K562 (cell line): ENCODE measurements at regions not wholly inside any gene's neighbourhood (a gene's known extent, or its start where the extent isn't known, plus 50 kb on each side); places are given as distances from the start of the nearest gene placed in this dataset.

ENCODE experiments used
- ATAC-seq: fragments of 200-7000 bp; cut with Tn5 transposase; 3 replicates; pipeline ENCODE4 v1.9.1; 2020; ENCODE audit warnings: moderate library complexity
- BruUV-seq: library from RNA; stranded (reverse); fragments of 400-500 nt; replicated peaks from 2 replicates; lab custom pipeline; 2021; lab: Mats Ljungman, UMichigan
- CTCF ChIA-PET: fragments of 300-600 bp; formaldehyde crosslinking; extraction: SDS; loops from one replicate; lab custom pipeline; 2021; ENCODE audit warnings: low intra/inter-chr PET ratio; lab: Yijun Ruan, JAX
- POLR2A ChIA-PET: fragments of 300-600, 350-650 bp; sonication (Branson Sonifier 250); formaldehyde crosslinking; extraction: SDS; loops from one replicate; lab custom pipeline; 2021; ENCODE audit warnings: antibody characterized with exemption, inconsistent platforms; lab: Yijun Ruan, JAX
- DNase-seq, 4 experiments: peaks; one replicate each; pipeline versions ENCODE4 v3.0.0 to v3.0.0-alpha.2; 2011 to 2018; ENCODE audit warnings: low spot score in 3 of 4, mixed read lengths in 3 of 4; ENCODE audit errors: extremely low read depth in 1 of 4
- FAIRE-seq: peaks from 2 replicates; lab custom pipeline; 2011; peaks lifted over from hg19 to GRCh38; lab: Jason Lieb, UNC
- H2AFZ ChIP-seq: 2 replicates; pipeline ENCODE4 v1.6.0; 2011; ENCODE audit warnings: low read depth, low read length, control low read depth, inconsistent platforms
- H3K27ac ChIP-seq: fragments of 200-600 bp; 3 replicates; pipeline ENCODE4 v1.8.0; 2011; ENCODE audit warnings: low read depth, mild to moderate bottlenecking, control low read depth, inconsistent platforms, low read length, moderate library complexity, mixed read lengths; ENCODE audit errors: extremely low read depth
- H3K27me3 ChIP-seq, 2 experiments: fragments of 300-600 bp in 1 of 2; 2 replicates in 1 of 2; 3 replicates in 1 of 2; pipeline versions ENCODE4 v1.6.0 to v1.8.0; 2011; ENCODE audit warnings: inconsistent platforms in 2 of 2, low read length in 2 of 2, mild to moderate bottlenecking in 1 of 2, mixed read lengths in 1 of 2, moderate library complexity in 1 of 2; ENCODE audit not compliant: control insufficient read depth in 2 of 2, insufficient read depth in 2 of 2
- H3K36me3 ChIP-seq: fragments of 300-600 bp; 3 replicates; pipeline ENCODE4 v1.8.0; 2011; ENCODE audit warnings: mild to moderate bottlenecking, low read length, inconsistent platforms; ENCODE audit not compliant: control insufficient read depth, insufficient read depth
- H3K4me1 ChIP-seq, 2 experiments: fragments of 200-600 bp in 1 of 2; replicated peaks in 1 of 2; 2 replicates in 1 of 2; 3 replicates in 1 of 2; pipeline versions ENCODE4 v1.5.1 to v1.8.0; 2011; ENCODE audit warnings: inconsistent platforms in 2 of 2, low read length in 2 of 2, mild to moderate bottlenecking in 1 of 2, mixed read lengths in 1 of 2, moderate library complexity in 1 of 2; ENCODE audit not compliant: control insufficient read depth in 2 of 2, insufficient read depth in 2 of 2
- H3K4me2 ChIP-seq: 2 replicates; pipeline ENCODE4 v1.6.1; 2011; ENCODE audit warnings: low read length, control low read depth, inconsistent platforms, mixed read lengths; ENCODE audit not compliant: insufficient read depth
- H3K4me3 ChIP-seq: fragments of 200-600 bp; sonication (generic), shearing (Covaris generic); 2 replicates; pipeline ENCODE4 v1.5.1; 2016; ENCODE audit warnings: control low read depth, inconsistent platforms
- H3K79me2 ChIP-seq: fragments of 200-600 bp; 3 replicates; pipeline ENCODE4 v1.8.0; 2011; ENCODE audit warnings: low read length, inconsistent platforms; ENCODE audit not compliant: control insufficient read depth, insufficient read depth
- H3K9ac ChIP-seq, 2 experiments: 2 replicates each; pipeline versions ENCODE4 v1.6.0 to v1.6.1; 2011; ENCODE audit warnings: low read depth in 2 of 2, low read length in 2 of 2, control low read depth in 1 of 2, inconsistent platforms in 1 of 2, mild to moderate bottlenecking in 1 of 2, mixed read lengths in 1 of 2; ENCODE audit not compliant: insufficient read depth in 1 of 2
- H3K9me1 ChIP-seq: one replicate; pipeline ENCODE4 v1.6.0; 2011; ENCODE audit warnings: inconsistent platforms, mild to moderate bottlenecking, low read length, moderate library complexity; ENCODE audit not compliant: control insufficient read depth, insufficient read depth
- H3K9me3 ChIP-seq: replicated peaks from 2 replicates; pipeline ENCODE4 v1.5.1; 2011; ENCODE audit warnings: low read depth, low read length, inconsistent platforms; ENCODE audit not compliant: control insufficient read depth, insufficient read depth
- H4K20me1 ChIP-seq: replicated peaks from 2 replicates; pipeline ENCODE4 v1.6.1; 2011; ENCODE audit warnings: low read length, inconsistent platforms, mixed read lengths; ENCODE audit not compliant: control insufficient read depth, insufficient read depth
- HNRNPL ChIP-seq: fragments of 200-400 bp; formaldehyde crosslinking; IDR thresholded peaks from 2 replicates; pipeline ENCODE4 v1.6.1; 2017; ENCODE audit warnings: low read depth, mild to moderate bottlenecking, low read length
- RNF2 ChIP-seq: sonication (generic); IDR thresholded peaks from 2 replicates; pipeline ENCODE4 v1.6.1; 2016
- SLC30A9 ChIP-seq: fragments of 250-450 bp; sonication (Bioruptor Pico); IDR thresholded peaks from 2 replicates; pipeline ENCODE4 v1.8.0; 2022; ENCODE audit warnings: mild to moderate bottlenecking, moderate library complexity
- TARDBP ChIP-seq: fragments of 450-650 bp; IDR thresholded peaks from 2 replicates; pipeline ENCODE4 v1.6.1; 2016
- ZNF217 ChIP-seq: sonication (generic); formaldehyde crosslinking; IDR thresholded peaks from 2 replicates; pipeline ENCODE4 v1.8.0; 2022; ENCODE audit warnings: mild to moderate bottlenecking, missing genetic modification reagents
- WGBS: fragments of 100-300 bp; shearing (Covaris generic); methylation state at CpG from one replicate; pipeline ENCODE4 v1.1.6; 2016; ENCODE audit warnings: low coverage, mixed read lengths; ENCODE audit not compliant: insufficient coverage; ENCODE audit errors: missing lambda C conversion rate; 5-methylcytosine and 5-hydroxymethylcytosine counted together
- in situ Hi-C: fragments of 300-500 bp; cut with MboI; formaldehyde crosslinking; loops from 4 replicates; pipeline ENCODE4 v1.15.0; 2018; ENCODE audit warnings: inconsistent platforms, mixed read lengths
- intact Hi-C: fragments of 100-400 bp; cut with micrococcal nuclease; formaldehyde crosslinking; loops from 2 replicates; pipeline ENCODE4 v1.14.2; 2022
- TF ChIP-seq, protein P1 (sequence below): fragments of 450-650 bp; IDR thresholded peaks from 2 replicates; pipeline ENCODE4 v1.6.1; 2016
- TF ChIP-seq, protein P2 (sequence below): fragments of 250-450 bp; sonication (Bioruptor Pico); IDR thresholded peaks from 2 replicates; pipeline ENCODE4 v1.4.0; 2020

DNA sequence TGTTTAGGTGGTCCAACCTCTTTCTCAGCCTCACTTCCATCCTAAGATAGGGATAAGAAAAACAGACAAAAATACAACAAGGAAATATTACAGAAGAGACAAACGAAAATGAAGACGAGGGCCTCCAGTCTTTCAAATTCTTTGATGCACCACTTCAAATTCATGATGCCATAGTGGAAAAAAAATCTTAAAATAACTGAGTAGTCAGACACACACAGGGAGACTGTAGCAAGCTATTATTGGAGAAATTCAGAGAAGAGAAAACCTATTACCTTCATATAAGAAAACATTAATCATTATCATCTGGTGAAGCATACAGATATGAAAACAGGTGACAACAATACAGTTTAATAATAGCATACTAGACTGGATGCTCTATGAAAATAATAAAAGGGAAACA lies 548.2 kb downstream of the KCTD12 start:
- Histone ChIP-seq H3K9me3 (no peaks in the 10 kb centered on the region), H3K4me2 (no peak overlapping the region), H3K27me3 (no peaks in the 10 kb centered on the region), H3K9me1 (no peaks in the 10 kb centered on the region), H3K9ac (no peak overlapping the region), H3K4me3 (no peak overlapping the region), H2AFZ (no peak overlapping the region), H3K27ac (no peak overlapping the region), H3K4me1 (no peaks in the 10 kb centered on the region), H4K20me1 (no peaks in the 10 kb centered on the region), H3K79me2 (no peaks in the 10 kb centered on the region), H3K36me3 (no peaks in the 10 kb centered on the region)
- TF ChIP-seq, protein P1, sequence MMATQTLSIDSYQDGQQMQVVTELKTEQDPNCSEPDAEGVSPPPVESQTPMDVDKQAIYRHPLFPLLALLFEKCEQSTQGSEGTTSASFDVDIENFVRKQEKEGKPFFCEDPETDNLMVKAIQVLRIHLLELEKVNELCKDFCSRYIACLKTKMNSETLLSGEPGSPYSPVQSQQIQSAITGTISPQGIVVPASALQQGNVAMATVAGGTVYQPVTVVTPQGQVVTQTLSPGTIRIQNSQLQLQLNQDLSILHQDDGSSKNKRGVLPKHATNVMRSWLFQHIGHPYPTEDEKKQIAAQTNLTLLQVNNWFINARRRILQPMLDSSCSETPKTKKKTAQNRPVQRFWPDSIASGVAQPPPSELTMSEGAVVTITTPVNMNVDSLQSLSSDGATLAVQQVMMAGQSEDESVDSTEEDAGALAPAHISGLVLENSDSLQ, result no peak
- TF ChIP-seq RNF2, result no peak
- intact Hi-C loops, result no loop called here
- no peak for DNase-seq
- ATAC-seq, result no peak
- FAIRE-seq, result no peak
- BruUV-seq, result no TSS peak
- POLR2A ChIA-PET, result no interaction called here
- 0% methylated on average over 2 of the region's 2 CpGs for WGBS
- in situ Hi-C loops, result no loop called here
- CTCF ChIA-PET, result no interaction called here

DNA sequence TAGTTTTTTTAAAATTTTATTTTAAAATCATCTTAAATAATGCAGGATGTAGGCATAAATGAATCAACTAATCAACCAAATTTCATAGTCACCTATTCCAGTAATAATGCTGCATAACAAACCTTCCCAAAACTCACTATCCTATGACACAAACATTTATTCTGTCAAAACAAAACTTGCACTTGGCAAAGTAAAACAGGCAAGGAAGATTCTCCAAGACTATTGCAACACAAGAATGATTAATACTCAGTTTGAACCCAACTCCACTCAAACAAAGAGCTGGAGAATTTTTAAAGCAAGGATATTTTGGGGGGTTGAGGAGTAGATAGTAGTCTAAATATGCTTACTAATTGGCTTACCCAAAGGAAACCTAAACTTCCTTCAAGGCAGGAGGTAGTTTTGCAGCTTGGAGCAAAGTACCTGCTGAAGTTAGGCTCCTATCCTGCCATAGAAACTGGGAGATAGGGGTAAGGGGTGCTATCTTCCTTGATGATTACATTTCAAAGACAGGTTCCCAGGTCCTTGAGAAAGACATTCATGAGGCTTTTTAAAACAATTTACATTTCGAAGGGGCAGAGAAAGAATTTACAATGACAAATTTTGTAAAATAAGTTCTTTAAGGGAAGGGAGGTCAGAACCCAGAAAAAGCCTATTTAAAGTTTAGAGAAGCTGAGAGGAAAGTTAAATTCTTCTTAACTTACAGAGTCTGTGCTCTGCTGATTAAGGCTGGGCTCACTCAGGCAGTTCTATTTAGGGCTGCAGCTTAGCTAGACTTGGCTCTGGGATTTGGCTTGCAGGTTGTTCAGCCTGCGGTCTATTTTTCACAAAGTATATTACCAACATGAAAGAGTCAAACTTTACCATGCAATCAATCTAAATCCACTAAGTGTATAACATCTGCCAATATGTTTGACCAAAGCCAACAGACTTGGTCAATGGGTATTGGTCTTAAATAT lies 549.0 kb downstream of the KCTD12 start:
- 0% methylated on average over 2 of the region's 2 CpGs for WGBS
- ChIA-PET CTCF (no interaction called here), POLR2A (no interaction called here)
- Histone ChIP-seq H3K27me3 (no peaks in the 10 kb centered on the region), H2AFZ (no peak overlapping the region), H3K9ac (no peak overlapping the region), H3K4me1 (no peaks in the 10 kb centered on the region), H4K20me1 (no peaks in the 10 kb centered on the region), H3K79me2 (no peaks in the 10 kb centered on the region), H3K27ac (no peak overlapping the region), H3K4me3 (no peak overlapping the region), H3K9me1 (no peaks in the 10 kb centered on the region), H3K36me3 (no peaks in the 10 kb centered on the region), H3K4me2 (no peak overlapping the region), H3K9me3 (no peaks in the 10 kb centered on the region)
- no peak for ATAC-seq
- BruUV-seq, result no TSS peak
- intact Hi-C loops, result no loop called here
- DNase-seq, result no peak
- in situ Hi-C loops, result no loop called here
- FAIRE-seq, result no peak
- TF ChIP-seq, protein P2, sequence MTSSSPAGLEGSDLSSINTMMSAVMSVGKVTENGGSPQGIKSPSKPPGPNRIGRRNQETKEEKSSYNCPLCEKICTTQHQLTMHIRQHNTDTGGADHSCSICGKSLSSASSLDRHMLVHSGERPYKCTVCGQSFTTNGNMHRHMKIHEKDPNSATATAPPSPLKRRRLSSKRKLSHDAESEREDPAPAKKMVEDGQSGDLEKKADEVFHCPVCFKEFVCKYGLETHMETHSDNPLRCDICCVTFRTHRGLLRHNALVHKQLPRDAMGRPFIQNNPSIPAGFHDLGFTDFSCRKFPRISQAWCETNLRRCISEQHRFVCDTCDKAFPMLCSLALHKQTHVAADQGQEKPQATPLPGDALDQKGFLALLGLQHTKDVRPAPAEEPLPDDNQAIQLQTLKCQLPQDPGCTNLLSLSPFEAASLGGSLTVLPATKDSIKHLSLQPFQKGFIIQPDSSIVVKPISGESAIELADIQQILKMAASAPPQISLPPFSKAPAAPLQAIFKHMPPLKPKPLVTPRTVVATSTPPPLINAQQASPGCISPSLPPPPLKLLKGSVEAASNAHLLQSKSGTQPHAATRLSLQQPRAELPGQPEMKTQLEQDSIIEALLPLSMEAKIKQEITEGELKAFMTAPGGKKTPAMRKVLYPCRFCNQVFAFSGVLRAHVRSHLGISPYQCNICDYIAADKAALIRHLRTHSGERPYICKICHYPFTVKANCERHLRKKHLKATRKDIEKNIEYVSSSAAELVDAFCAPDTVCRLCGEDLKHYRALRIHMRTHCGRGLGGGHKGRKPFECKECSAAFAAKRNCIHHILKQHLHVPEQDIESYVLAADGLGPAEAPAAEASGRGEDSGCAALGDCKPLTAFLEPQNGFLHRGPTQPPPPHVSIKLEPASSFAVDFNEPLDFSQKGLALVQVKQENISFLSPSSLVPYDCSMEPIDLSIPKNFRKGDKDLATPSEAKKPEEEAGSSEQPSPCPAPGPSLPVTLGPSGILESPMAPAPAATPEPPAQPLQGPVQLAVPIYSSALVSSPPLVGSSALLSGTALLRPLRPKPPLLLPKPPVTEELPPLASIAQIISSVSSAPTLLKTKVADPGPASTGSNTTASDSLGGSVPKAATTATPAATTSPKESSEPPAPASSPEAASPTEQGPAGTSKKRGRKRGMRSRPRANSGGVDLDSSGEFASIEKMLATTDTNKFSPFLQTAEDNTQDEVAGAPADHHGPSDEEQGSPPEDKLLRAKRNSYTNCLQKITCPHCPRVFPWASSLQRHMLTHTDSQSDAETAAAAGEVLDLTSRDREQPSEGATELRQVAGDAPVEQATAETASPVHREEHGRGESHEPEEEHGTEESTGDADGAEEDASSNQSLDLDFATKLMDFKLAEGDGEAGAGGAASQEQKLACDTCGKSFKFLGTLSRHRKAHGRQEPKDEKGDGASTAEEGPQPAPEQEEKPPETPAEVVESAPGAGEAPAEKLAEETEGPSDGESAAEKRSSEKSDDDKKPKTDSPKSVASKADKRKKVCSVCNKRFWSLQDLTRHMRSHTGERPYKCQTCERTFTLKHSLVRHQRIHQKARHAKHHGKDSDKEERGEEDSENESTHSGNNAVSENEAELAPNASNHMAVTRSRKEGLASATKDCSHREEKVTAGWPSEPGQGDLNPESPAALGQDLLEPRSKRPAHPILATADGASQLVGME, result no peak
- TF ChIP-seq HNRNPL (no peak), TARDBP (no peak), SLC30A9 (CRISPR knock-in tag) (no peak), ZNF217 (CRISPR knock-in tag) (no peak)
